ENCODE measurements at regions not wholly inside any gene's neighbourhood (a gene's known extent, or its start where the extent isn't known, plus 50 kb on each side); places are given as distances from the start of the nearest gene placed in this dataset.

DNA sequence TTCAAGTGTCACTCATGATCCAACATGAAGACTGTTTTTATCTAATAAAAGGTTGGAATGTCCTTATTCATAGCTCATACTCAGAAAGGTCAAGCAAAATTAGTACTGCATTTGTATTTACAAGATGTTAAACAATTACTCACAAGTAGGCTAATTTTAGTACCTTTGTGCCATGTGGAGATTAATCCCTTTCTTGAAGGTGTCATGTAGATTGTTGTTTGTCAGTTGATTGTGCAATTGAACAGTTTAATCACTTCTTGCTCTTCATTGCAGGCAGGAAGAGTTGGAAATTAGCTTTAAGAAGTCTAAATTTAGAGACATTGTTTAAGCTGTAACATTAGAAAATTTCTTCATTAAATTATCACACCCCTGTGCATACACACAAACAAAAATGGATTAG lies 847.1 kb downstream of the KCNT2 start:
- no peak overlapping the region for H3K27ac ChIP-seq
- H3K4me3 ChIP-seq: no peak overlapping the region
- H3K27me3 ChIP-seq: no peaks in the 10 kb centered on the region
- no peaks in the 10 kb centered on the region for H3K79me2 ChIP-seq
- H4K20me1 ChIP-seq (ENCODE audit: insufficient read depth, poor library complexity, severe bottlenecking): no peaks in the 10 kb centered on the region
- H3K4me1 ChIP-seq (ENCODE audit: insufficient read depth): no peaks in the 10 kb centered on the region
- no peak for DNase-seq (ENCODE audit: low spot score)
- H2AFZ ChIP-seq: no peak overlapping the region
- H3K9me2 ChIP-seq (replicated peaks; ENCODE audit: insufficient read depth): no peaks in the 10 kb centered on the region
- H3K4me2 ChIP-seq: no peak overlapping the region
- H3K9me3 ChIP-seq (ENCODE audit: low read depth): no peaks in the 10 kb centered on the region
- TF ChIP-seq EZH2phosphoT487 (IDR thresholded peaks at IDR 0.05; ENCODE audit: low read depth, severe bottlenecking, unreplicated experiment) (no peak), EZH2 (IDR thresholded peaks at IDR 0.05; ENCODE audit: borderline replicate concordance) (no peak), CTCF (IDR thresholded peaks at IDR 0.05; ENCODE audit: poor library complexity) (no peak)
- H3K36me3 ChIP-seq (replicated peaks; ENCODE audit: insufficient read depth, low read depth): no peaks in the 10 kb centered on the region

- H3K4me2 ChIP-seq: no peak overlapping the region
- no peak overlapping the region for H3K4me3 ChIP-seq
- no peaks in the 10 kb centered on the region for H3K4me1 ChIP-seq (ENCODE audit: insufficient read depth)
- no peak for TF ChIP-seq EZH2 (IDR thresholded peaks at IDR 0.05; ENCODE audit: borderline replicate concordance)
- no peak for TF ChIP-seq EZH2phosphoT487 (IDR thresholded peaks at IDR 0.05; ENCODE audit: low read depth, severe bottlenecking, unreplicated experiment)
- no peak for TF ChIP-seq CTCF (IDR thresholded peaks at IDR 0.05; ENCODE audit: poor library complexity)
- DNase-seq (ENCODE audit: low spot score): no peak
- H4K20me1 ChIP-seq (ENCODE audit: insufficient read depth, poor library complexity, severe bottlenecking): no peaks in the 10 kb centered on the region
- no peaks in the 10 kb centered on the region for H3K36me3 ChIP-seq (replicated peaks; ENCODE audit: insufficient read depth, low read depth)
- H3K27me3 ChIP-seq: no peaks in the 10 kb centered on the region
- no peak overlapping the region for H3K27ac ChIP-seq
- H3K9me2 ChIP-seq (replicated peaks; ENCODE audit: insufficient read depth): no peaks in the 10 kb centered on the region
- H2AFZ ChIP-seq: no peak overlapping the region
- H3K79me2 ChIP-seq: no peaks in the 10 kb centered on the region
- no peaks in the 10 kb centered on the region for H3K9me3 ChIP-seq (ENCODE audit: low read depth)
Measured at GRCh38 chr1:195756109-195756508, 852.1 kb downstream of the KCNT2 start.

GRCh38 chr1:195754874-195755273 lies 853.4 kb downstream of the KCNT2 start:
- no peaks in the 10 kb centered on the region for H3K9me3 ChIP-seq (ENCODE audit: low read depth)
- no peaks in the 10 kb centered on the region for H4K20me1 ChIP-seq (ENCODE audit: insufficient read depth, poor library complexity, severe bottlenecking)
- no peaks in the 10 kb centered on the region for H3K4me1 ChIP-seq (ENCODE audit: insufficient read depth)
- H3K27ac ChIP-seq: no peak overlapping the region
- no peak overlapping the region for H2AFZ ChIP-seq
- no peaks in the 10 kb centered on the region for H3K9me2 ChIP-seq (replicated peaks; ENCODE audit: insufficient read depth)
- no peak for DNase-seq (ENCODE audit: low spot score)
- H3K79me2 ChIP-seq: no peaks in the 10 kb centered on the region
- TF ChIP-seq CTCF (IDR thresholded peaks at IDR 0.05; ENCODE audit: poor library complexity): no peak
- TF ChIP-seq EZH2 (IDR thresholded peaks at IDR 0.05; ENCODE audit: borderline replicate concordance): no peak
- TF ChIP-seq EZH2phosphoT487 (IDR thresholded peaks at IDR 0.05; ENCODE audit: low read depth, severe bottlenecking, unreplicated experiment): no peak
- WGBS (ENCODE audit: low lambda C conversion rate, missing lambda C conversion rate): 100% methylated on average over 1 of the region's 1 CpG
- H3K27me3 ChIP-seq: no peaks in the 10 kb centered on the region
- H3K4me2 ChIP-seq: no peak overlapping the region
- H3K4me3 ChIP-seq: no peak overlapping the region
- no peaks in the 10 kb centered on the region for H3K36me3 ChIP-seq (replicated peaks; ENCODE audit: insufficient read depth, low read depth)

DNA sequence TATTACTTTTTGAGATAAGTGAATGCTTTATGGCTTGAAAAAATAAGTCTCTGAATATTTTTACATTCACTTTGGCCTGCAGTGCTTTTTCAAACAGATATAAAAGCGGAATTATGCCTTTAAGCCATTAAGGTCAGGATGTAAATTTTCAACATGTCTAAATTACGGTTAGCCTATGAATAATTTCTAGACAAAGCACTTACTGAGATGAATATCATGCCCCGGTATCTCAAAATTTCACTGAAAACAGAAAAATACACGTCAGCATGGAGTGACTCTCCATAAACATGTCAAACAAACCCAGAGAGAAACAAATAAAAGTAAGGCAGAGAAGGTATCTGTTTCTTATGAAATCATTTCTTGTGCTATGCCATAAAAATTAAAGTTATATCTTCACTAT lies 853.9 kb downstream of the KCNT2 start:
- Histone ChIP-seq H3K9me2 (replicated peaks; ENCODE audit: insufficient read depth) (no peaks in the 10 kb centered on the region), H3K4me3 (no peak overlapping the region), H2AFZ (no peak overlapping the region), H3K27me3 (no peaks in the 10 kb centered on the region), H3K36me3 (replicated peaks; ENCODE audit: insufficient read depth, low read depth) (no peaks in the 10 kb centered on the region), H3K4me1 (ENCODE audit: insufficient read depth) (no peaks in the 10 kb centered on the region), H3K79me2 (no peaks in the 10 kb centered on the region), H4K20me1 (ENCODE audit: insufficient read depth, poor library complexity, severe bottlenecking) (no peaks in the 10 kb centered on the region), H3K27ac (no peak overlapping the region), H3K4me2 (no peak overlapping the region), H3K9me3 (ENCODE audit: low read depth) (no peaks in the 10 kb centered on the region)
- TF ChIP-seq EZH2phosphoT487 (IDR thresholded peaks at IDR 0.05; ENCODE audit: low read depth, severe bottlenecking, unreplicated experiment) (no peak), EZH2 (IDR thresholded peaks at IDR 0.05; ENCODE audit: borderline replicate concordance) (no peak), CTCF (IDR thresholded peaks at IDR 0.05; ENCODE audit: poor library complexity) (no peak)
- no peak for DNase-seq (ENCODE audit: low spot score)
- WGBS (ENCODE audit: low lambda C conversion rate, missing lambda C conversion rate): 61% methylated on average over 4 of the region's 4 CpGs
